ENCODE measurements at regions not wholly inside any gene's neighbourhood (a gene's known extent, or its start where the extent isn't known, plus 50 kb on each side); places are given as distances from the start of the nearest gene placed in this dataset.

GRCh38 chr2:196431957-196432356, 207.6 kb upstream of the CCDC150 start:
- no peak for TF ChIP-seq CTCF (IDR thresholded peaks at IDR 0.05)
- TF ChIP-seq POLR2A (IDR thresholded peaks at IDR 0.05) = no peak
